ENCODE measurements at regions not wholly inside any gene's neighbourhood (a gene's known extent, or its start where the extent isn't known, plus 50 kb on each side); places are given as distances from the start of the nearest gene placed in this dataset.
"Not testable (repeated sequence)": the region's sequence is repeated elsewhere in the genome, so short reads cannot be mapped to it uniquely, and the experiment has no call there.

DNA sequence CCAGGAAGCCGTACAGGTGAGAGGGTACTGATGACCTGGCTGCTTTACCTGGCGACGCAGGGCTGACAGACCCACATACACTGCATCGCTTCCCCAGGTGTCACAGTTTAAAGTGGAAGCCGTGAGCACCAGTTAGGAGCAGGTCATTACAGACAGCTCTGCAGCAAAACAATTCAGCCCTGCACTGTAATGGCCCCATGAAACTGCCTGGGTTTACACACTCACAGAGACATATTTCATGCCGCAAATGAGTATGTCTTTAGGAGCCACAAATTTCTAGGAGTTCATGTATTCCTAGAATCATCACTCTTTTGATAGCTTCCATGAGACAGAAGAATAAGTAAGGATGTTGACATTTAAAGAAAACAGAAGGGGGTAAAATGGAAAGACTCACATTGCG is 723.1 kb downstream of the MATN1 start:
- no peak for DNase-seq (ENCODE audit: low spot score)

DNA sequence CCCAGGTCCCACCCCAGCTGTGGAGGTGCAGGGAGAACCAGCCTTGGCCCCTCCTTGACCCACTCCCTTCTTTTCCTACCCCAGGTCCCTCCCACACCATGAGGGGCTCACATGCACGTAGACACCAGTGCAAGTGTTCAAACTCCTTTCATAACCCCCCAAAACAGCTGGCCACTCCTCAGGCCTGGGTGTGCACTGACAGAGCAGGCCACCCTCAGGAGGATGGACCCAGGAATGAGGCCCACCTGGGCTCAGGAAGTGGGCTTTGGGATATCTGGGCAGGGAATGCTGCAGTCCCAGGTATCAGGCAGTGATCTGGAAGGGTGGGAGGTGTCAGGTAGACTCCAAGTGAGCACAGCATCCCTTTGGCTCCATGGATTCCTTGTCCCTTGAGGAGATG is 723.8 kb downstream of the MATN1 start:
- no peak for DNase-seq (ENCODE audit: low spot score)

DNA sequence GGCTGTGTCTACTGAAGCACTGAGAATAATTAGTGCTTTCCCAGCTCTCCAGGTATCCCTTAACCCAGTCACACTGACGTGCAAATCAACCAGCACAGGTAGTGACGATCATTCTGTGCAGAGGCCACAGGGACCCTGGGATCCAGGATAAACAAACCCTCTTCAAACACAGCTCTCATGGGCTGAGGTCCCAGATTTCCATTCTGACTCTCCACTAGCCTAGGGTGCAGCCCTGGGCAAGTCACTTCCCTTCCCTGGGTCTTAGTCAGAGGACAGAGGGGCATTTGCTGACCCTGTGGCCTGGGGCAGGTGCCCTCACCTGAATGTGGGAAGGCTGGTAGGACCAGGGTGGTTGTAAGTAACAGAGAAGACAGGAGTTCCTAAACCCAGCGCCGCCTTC is 724.7 kb downstream of the MATN1 start:
- DNase-seq (ENCODE audit: low spot score) = no peak

GRCh38 chr1:29997818-29998217 is 725.6 kb downstream of the MATN1 start:
- DNase-seq (ENCODE audit: low spot score) = not testable (repeated sequence)

- DNase-seq (ENCODE audit: low spot score) = no peak
These were observed 729.4 kb downstream of the MATN1 start for GRCh38 chr1:29993950-29994349.

- no peak for DNase-seq (ENCODE audit: low spot score)
These were observed 731.6 kb downstream of the MATN1 start for GRCh38 chr1:29991815-29992214.

DNA sequence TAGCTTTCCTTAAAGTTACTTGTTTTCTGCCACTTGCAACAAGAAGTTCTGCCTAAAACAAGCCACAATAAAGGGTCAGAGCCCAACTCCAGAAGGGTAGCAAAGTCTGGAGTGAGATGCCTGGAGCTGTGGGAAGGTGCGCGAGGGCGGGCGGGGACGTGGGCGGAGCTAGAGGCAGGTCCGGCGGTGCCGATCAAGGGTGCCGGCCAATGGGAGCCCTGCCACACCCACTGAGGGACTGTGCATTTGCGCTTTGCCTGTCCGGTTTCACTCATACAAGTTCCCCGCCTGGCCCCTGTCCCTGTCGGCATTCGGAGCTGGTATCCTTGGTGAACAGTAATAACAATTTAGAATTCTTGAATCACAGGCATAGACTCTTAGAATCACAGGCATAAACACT is 732.4 kb downstream of the MATN1 start:
- DNase-seq (ENCODE audit: low spot score) = no peak

- no peak for DNase-seq (ENCODE audit: low spot score)
These were observed 733.1 kb downstream of the MATN1 start for GRCh38 chr1:29990304-29990703.

GRCh38 chr1:29986986-29987385 is 736.4 kb downstream of the MATN1 start:
- DNase-seq (ENCODE audit: low spot score) = no peak

DNA sequence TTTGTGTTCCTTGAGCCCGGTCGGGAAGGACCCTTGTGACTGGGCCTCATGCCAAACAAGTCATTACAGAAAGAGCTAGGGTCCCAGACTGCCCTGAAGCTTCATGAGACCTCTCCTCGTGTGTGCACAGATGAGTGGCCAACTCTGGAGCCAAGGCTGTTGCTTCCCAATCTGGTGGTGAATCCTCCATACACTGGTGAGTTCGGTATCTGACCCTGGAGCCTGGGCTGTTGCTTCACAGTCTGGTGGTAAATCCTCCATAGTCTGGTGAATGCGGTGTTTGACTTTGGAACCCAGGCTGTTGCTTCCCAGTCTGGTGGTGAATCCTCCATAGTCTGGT is 737.8 kb downstream of the MATN1 start:
- DNase-seq (ENCODE audit: low spot score) = no peak

GRCh38 chr1:29984862-29985605 is 738.4 kb downstream of the MATN1 start:
- DNase-seq (ENCODE audit: low spot score) = no peak

- no peak for DNase-seq (ENCODE audit: low spot score)
These were observed 739.1 kb downstream of the MATN1 start for GRCh38 chr1:29984166-29984861.

GRCh38 chr1:29983321-29983720 is 740.1 kb downstream of the MATN1 start:
- DNase-seq (ENCODE audit: low spot score) = no peak

DNA sequence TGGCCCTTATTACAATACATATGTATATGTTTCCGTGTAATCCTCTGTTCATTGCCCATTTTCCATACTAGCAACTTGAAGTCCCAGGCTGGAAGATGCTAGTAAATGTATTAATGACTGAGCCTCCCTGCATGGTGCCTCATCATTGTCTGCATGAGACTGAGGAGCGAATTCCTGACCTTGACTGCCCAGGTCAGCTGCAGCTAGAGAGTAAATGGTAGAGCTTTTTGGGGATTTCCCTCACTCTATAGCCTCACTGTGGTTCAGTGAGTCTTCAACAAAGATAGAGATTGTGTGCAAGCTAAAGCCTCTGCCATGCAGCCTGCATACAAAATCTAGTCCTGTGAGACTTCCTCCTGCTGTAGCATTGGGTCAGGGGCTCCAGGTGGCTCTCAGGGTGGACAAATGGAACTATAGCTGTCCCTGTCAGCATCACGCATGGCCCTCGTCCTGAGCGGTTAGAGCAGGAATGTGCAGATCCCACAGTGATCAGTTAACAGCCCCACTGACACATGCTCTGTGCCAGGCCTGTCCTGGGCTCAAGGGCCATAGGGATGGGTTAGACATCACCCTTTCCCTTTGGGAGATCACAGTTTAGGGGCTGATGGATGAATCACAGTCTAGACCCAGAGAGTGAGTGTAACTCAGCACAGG is 741.7 kb downstream of the MATN1 start:
- no peak for DNase-seq (ENCODE audit: low spot score)

- no peak for DNase-seq (ENCODE audit: low spot score)
These were observed 741.2 kb downstream of the PTPRU start for GRCh38 chr1:29977550-29977949.

DNA sequence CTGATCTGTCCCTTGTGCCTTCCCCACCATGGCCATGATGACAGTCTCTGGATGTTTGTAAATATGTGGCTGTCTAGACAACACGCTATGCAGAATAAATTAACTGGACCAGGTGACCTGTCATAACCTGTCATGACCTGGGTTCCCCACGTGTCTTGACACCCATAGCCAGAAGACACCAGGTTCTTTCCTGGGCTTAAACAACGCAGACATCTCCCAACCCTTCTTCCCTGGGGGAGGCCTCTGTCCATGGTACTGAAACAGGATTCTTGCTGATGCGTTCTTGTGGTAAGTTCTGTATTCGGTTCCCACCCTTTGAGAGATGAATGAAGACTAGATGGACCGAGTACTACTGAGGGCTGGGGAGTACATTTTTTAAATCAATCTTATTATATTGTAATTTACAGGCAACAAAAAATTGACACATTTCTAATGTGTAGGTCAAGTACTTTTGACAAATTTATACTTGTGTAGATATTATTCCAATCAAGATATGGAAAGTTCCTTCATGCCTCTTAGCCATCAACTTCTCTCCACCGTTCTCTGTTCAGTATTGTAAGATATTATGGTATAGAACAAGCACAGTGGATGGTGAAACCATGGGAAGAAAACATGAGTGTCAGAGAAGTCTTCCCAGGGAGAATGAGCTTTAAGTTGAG is 738.8 kb downstream of the PTPRU start:
- no peak for DNase-seq (ENCODE audit: low spot score)

- DNase-seq (ENCODE audit: low spot score) = no peak
These were observed 738.0 kb downstream of the PTPRU start for GRCh38 chr1:29974316-29974724.

DNA sequence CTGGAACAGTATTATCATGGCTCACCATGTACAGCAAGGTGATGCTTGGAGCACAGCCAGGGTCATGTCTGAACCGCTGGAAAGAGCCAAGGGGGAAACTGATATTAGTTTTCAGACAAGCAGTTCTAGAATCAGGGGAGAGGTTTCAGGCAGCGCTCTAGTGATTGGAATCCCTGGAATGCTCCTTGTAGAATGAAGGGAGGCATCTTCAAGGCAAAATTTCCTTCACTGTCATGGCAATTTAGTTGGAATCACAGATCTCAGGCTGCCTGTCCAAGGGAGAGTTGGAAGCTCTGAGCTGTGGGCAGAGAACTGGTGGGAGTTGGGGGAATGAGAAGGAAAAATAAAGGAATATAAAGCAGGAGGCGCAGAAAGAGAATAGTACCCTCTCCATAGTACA is 737.1 kb downstream of the PTPRU start:
- no peak for DNase-seq (ENCODE audit: low spot score)

- DNase-seq (ENCODE audit: low spot score) = no peak
These were observed 736.2 kb downstream of the PTPRU start for GRCh38 chr1:29972421-29973053.

- DNase-seq (ENCODE audit: low spot score) = no peak
These were observed 735.4 kb downstream of the PTPRU start for GRCh38 chr1:29971703-29972102.

- DNase-seq (ENCODE audit: low spot score) = no peak
These were observed 734.5 kb downstream of the PTPRU start for GRCh38 chr1:29970747-29971325.

- no peak for DNase-seq (ENCODE audit: low spot score)
These were observed 733.3 kb downstream of the PTPRU start for GRCh38 chr1:29969576-29969975.
